ENCODE measurements at regions not wholly inside any gene's neighbourhood (a gene's known extent, or its start where the extent isn't known, plus 50 kb on each side); places are given as distances from the start of the nearest gene placed in this dataset.

DNA sequence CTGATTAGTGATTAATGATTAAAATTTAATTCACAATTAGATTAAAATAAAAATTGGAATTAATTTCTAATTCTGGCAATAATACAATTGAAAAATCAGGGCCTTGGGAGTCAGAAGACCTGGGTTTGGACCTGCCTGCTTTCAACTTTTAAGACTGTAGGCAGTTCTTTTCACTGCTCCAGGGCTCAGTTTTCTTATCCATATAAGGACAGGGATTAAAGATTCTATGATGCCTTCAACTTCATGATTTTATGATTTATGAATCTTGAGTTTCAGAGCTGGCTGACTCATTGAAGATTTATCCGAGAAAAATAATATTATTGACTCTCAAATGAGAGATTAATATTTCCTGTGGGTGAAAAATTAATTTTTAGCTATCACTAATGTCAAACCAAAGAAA is 208.6 kb upstream of the ANKH start:
- DNase-seq: no peak

DNA sequence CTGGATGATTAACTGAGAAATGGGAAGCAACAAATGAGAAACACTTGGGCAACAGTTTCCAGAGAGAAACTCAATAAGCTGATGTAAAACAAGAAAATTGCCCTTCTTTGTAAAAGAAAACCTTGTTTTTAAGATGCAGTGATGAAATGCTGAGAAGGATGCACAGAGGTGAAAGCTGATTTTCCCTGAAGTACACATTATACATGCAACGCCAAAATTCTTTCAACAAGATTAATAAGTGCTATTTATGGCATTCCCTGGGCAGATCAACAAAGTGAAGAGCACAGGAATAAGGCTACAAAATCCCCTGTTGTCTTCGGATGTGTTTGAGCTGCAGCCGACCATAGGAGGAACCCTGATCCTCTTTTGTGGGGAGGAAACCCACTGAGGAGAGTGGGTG is 208.0 kb upstream of the ANKH start:
- no peak for DNase-seq

DNA sequence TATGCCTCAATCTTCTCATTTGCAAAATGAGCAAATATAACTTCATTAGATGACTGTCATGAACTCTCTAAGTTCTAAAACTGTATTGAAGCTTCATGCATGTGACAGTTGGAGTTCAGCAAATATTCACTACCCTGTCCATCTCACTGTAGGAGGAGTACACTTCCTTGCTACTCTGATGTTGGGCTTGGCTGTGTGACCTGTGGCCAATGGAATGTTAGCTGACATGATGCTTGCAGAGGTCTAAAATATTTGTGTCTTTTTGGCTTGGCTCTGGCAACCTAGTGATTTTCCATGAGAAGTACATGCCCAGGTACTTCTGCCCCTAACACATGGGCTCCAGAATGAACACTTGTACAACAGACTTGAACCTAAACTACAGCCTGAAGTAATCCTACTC is 203.1 kb upstream of the ANKH start:
- DNase-seq: no peak

DNA sequence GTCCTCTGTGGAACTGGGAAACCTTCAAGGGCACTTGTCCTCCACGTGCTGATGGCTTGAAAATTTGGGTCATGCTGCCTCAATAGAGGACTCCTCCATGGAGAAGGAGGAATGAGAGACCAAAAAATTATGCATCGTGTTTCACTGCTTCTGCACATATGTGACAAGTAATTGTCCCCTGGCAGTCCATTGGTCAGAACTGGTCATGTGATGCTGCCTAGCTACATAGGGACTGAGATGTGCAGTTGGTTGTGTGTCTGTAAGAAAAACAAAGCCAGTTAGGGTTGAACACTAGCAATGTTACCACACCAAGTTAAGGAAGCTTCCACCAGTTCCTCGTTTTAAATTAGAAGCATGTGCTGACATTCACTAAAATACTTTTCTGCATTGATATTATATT is 201.9 kb upstream of the ANKH start:
- DNase-seq: no peak

DNA sequence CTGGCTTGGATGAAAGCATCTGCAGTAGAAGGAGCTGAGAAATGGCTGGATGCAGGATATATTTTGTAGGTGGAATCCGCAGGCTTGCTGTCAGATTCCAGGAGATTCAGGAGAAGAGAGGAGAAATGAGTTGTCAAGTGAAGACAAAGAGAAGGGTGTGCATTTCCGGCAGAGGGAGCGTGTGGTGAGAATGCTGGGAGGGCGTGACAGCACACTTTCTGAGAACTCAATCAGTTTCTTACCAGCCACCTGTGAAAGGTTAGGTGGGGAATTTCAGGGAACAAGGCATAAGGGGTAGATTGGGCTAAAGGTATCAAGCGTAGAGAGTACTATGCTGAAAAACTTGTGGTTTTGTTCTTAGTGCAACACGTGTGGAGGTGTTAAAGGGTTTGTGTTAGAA is 199.3 kb upstream of the ANKH start:
- DNase-seq: no peak

DNA sequence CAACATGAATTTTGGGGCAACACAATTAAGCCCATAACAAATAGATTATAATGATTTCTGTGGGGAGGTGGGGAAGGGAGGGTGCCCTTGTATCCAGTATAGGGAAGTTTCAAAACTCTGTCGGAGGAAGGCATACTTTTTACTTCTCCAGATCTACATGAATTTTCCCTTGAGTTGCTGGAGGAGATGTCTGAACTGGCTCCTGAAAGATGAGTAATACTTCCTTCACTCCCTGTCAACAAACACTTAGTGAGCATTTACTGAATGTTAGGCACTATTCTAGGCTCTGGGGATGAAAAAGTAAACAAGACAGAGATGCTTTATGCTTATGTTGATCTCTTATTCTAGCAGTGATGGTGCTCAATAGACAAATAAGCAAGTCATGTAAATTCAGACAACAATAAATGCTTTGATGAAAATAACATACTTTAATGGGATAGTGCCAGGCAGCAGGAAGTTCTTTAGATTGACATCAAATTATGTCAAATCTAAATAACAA is 197.9 kb upstream of the ANKH start:
- no peak for DNase-seq

DNA sequence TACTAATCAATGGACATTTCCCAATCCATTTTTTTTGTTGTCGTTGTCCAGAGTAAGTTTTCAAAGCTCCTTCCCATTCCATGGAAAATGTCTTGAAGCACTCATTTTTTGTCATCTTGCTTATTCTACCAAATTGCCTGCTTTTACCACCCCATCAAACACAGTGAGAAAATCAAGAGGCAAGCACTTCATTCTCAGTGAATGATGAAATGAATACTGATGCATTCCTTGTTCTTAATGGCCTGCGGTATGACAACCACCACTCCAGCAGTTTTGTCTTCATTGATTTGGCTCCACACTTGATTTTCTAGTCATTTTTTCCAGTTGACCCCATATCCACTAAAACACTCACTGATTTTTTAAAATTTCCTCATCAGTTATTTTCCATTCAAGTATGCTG is 193.5 kb upstream of the ANKH start:
- no peak for DNase-seq

DNA sequence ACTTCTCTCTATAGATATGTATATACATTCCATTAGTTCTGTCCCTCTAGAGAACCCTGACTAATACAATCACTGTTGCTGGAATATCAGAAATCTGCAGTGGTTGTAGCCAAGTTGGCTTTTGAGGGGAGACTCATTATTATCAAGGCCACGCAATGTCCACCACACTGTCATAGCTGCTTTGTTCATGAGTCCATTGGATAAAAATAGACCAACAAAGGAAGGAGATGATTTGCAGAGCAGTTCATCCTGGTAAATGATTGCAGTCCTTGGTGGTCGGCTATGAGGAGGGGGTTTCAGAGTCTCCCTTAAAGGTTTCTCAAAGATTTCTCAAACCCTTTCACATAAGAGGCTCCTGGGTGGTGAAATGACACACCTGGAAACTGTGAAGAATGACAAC is 192.8 kb upstream of the ANKH start:
- DNase-seq: no peak

DNA sequence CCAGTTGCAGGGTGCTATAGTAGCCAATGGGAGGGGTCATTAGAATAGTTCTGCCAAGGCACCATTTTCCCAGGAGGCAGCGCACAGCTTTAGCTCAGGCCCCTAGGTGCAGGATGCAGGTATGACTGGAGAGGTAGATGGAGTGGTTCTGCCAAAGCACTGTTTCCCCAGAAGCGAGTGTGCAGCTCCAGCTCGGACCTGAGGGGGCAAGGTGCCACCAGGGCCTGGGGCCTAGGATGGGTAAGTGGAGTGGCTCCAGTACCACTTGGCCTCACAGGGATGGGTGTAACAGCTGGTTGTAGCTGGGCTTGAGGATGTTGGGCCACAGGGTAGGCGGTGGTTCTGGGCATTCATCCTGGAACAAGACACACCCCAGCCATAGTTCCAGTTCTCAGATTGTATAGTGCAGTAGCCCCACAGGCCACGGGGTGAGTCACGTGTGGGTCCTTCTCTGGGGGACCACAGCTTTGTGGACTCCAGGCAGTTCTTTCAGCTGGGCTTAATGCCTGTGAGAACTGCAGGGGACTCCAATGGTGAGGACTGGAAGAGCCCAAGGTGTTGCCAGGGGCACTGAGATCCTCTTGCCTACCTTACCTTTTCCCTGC is 185.5 kb upstream of the ANKH start:
- no peak for DNase-seq

DNA sequence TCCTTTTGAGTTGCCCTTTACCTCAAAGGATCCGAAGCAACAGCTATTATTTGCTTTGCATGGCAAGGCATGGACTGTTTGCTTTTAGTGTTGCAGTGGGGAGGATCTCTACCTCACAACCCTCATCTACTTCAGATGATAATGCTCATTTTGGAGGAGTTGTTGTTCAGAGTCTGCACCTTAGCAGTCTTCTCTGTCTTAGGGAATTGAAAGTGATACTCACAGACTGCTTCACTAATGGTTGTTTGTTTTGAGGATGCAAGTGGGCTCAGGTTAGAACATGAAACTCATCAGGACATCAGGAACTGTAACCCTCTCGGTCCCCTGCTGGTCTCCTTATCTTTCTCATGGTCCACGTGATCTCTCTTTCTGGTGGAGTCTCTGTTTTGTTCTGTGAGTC is 172.9 kb upstream of the ANKH start:
- DNase-seq: no peak

DNA sequence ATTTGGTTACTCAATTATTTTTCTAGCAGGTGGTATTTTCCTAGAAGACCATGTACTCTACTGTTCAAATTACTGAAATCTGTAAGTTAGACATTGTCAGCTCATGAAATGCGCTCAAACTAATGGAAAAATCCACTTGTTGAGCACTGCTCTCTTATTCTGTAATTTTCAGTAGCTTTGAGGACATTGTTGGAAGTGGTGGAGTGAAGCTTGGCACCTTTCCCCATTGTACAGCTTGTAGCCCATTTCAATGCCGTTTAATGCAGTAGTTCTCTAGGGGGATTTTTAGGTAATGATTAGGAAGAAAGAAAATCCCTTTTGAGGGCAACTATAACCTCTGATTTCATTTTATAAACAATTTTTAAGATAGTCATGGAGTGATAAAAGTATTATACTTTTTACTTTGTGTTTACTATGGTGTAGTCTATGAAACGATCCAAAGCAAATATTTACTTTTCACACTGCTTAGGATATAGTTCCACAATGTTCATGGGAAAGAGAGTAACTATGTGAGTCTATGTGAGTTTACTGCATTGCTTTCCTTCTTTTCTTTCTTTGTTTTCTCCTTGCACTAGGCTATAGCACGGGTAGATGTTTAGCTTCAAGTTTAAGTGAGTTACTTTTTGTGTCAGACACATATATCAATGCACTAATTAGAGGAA is 165.8 kb upstream of the ANKH start:
- no peak for DNase-seq

DNA sequence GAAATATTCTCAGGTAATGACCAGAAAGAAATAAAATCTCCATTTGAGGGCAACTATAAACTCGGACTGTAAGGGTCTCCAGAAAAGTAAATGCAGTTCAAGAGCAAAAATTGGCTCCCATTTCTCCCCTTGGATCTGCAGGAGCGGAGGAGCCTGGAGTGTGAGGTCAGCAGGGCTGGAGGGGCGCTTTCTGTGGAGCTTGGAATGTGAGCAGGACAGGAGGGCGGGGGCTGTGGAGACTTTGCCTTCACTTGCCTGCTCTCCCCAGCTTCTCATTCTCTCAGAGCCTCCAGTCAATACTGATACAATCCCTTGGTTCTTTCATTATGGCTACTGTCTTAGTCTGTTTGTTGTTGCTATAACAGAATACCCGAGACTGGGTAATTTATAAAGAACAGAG is 162.8 kb upstream of the ANKH start:
- no peak for DNase-seq

DNA sequence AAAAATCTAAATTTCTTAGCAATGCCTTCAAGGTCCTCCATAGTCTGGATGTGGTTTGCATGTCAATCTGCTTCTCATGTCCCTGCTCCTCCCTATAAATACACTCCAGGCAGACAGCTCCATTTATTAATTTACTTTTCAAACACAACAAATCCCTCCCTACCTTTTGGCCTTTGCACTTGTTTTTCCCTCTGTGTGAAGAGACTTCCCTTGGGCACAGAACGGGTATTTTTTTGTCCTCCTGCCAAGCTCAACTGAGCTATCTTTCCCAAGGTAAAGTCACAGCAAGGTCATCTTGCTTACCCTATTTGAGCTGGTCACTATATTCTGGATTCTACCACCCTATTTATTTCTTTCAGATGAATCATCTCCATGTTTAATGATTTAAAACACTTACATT is 159.6 kb upstream of the ANKH start:
- DNase-seq: no peak

DNA sequence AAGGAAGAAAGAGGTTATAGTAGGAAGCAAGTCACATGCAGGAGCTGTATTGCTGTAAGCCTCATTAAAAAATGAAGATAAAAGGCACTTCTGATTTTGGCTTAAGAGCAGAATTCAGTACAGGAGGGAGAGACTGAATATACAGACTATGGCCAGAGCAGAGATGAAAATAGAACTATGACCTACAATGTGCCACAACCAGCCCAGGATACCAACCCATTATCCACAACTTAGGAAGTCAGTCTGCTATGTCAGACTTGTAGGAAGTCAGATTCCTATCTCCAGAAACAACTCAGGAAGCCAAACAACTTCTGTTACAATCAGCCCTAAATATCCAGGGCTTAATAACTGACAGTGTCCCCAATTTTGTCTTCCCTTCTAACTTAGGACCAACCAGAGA is 156.2 kb upstream of the ANKH start:
- no peak for DNase-seq

DNA sequence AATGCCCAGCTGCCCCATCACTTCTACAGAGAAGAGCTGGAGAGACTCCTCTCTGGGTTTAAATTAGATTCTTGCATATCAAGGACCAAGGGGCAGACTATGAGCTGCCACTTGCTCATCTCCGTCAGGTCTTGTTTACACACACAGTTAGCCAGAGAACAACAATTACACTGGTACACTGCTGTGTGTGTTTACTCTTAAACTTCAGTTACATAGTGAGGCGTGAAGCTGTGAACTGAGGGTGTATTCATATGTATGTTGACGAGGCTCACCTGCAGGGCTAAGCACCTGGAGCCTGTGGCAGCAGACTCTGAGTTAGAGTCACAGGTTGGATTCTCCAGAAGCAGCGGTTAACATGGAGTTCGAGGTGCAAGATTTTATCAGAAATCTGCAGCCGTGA is 155.4 kb upstream of the ANKH start:
- DNase-seq: no peak

DNA sequence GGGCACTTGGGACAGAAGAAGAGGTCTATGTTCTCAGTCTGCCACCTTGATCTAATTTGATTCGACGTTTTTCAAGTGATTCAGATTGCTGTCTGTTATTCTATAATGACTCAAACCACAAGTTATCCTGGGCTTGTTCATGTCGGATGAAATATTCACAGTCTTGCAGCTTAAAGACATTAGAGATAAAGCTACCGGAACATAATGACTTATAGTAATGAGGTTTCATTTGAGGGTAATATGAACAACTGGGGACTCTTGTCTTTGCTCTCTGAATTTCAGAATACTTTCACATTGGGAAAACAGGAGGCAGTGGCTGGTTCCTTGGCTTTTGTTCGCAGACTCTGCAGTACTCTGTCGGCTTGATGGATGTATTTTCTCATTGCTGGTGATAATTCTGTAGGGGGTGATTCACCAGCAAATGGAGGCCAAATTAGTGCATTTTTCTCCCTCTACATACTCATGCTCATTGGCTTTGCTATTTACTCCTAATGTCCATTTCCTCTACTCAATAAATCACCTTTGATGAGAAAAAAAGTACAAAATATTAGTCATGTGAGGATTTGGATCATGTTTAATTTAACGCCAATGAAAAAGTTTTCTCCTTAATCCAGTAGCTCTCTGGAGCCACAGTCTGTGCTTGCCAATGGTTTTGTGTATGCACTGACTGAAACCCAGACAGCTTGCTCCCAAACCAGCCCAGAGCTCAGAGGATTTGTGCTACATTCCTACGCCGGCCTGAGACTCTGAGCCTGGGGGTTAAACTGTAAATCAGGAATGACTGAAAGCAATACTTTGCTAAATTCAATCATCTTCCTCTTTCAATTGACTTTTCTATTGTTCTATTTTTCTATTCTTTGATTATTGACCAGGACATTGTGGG is 154.7 kb upstream of the ANKH start:
- no peak for DNase-seq

DNA sequence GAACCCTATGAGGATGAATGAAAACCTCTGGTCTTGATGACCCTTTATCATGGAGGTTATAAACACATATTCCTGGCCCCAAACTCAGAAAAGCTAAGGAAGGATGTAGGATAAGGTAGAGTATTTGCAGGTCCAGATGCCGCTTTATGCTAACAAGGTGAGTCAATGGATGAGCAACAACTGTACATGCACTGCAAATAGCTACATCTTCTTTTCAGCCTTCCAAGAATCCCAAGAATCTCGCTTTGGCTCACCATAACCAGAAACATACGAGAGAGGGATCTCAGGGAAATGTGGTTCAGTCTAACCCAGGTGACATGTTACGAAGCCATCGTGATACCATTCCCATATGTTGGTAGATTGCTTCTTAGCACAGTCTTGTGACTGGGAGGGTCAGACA is 152.3 kb upstream of the ANKH start:
- no peak for DNase-seq

DNA sequence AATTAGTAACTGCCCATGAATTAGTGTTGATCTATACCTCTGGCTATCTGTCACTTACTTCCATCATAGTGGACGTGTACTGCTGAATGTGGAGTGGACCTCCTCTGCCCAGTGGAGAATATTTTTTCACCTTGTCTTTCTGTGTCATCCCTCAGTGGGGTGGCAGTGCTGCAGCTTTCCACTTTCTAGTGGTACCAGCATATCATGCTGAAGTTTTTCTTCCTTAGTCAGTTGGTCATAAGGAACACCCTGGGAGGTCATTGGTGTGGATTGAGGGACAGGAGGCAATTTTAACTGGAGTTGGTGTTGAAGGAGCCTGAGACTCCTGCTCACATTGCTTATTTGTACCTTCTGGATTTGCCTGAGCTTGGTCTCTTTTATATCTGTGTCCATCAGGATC is 151.7 kb upstream of the ANKH start:
- DNase-seq: no peak

DNA sequence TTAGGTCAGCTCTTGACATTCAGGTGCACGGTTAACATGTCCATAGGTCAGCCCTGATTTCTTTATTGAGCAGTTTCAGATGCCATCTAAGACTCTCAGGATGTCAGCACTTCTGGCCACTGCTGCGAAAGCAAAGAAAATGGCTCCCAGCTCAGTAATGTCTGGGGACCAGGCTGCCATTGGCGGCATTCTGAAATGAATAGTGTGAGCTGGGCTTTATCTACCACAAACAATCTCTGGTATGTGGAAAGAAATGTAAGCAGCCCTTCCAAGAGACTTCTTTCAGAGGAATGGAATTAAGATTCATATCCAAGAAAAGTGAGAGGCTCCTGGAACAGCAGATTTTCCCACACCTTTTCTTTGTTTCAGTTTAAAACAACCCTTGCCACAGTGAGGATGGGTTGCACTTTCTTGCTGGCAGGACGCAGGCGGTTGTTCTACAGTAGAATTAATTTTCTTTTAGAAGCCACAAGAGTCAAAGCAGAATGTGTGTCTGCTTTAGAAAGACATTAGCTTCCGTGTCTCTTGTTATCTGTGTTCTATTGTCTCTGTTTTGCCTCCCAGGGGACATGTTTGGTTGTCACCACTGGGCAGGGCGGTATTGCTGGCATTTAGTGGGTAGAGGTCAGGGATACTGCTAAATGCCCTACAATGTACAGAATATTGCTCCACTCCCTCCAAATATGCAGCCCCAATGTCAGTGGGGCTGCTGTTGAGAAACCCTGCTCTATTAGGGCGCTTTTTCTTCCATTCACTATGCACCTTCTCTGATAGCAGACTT is 149.9 kb upstream of the ANKH start:
- DNase-seq: no peak

DNA sequence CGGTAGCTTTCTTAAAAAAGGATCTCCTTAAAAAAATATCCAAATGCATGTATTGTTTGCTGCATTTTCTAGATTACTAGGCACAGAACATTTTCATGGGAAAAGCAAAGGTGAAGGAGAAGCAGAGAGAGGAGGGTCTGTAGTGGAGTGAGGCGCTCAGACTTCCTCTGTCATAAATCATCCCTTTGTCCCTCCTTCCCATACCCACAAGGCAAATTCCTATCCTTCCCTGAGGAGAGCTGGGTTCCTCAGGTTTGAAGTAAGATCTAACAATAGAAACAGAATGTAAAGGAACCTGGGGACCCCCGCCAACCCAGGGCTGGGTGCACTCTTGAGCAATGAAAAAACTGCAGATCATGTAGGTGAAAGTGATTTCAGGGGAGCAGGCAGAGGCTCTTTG is 149.2 kb upstream of the ANKH start:
- no peak for DNase-seq

DNA sequence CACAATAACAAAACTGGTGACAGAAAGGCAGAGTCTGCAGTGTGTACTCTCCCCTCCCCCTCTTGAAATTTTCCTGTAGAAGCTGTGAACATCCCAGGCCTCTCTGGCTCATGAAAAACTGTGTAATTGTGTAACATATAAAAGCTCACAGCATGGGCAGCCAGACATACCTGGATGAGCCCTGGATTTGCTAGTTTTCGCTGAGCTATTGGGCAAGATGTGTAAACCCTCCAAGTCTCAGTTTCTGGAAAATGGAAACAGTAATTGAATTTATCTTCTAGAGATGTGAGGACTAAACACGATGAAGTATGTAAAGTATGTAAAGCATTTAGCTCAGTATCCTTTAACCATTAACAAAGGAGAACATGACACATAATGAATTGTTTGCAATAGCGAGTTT is 143.2 kb upstream of the ANKH start:
- no peak for DNase-seq

DNA sequence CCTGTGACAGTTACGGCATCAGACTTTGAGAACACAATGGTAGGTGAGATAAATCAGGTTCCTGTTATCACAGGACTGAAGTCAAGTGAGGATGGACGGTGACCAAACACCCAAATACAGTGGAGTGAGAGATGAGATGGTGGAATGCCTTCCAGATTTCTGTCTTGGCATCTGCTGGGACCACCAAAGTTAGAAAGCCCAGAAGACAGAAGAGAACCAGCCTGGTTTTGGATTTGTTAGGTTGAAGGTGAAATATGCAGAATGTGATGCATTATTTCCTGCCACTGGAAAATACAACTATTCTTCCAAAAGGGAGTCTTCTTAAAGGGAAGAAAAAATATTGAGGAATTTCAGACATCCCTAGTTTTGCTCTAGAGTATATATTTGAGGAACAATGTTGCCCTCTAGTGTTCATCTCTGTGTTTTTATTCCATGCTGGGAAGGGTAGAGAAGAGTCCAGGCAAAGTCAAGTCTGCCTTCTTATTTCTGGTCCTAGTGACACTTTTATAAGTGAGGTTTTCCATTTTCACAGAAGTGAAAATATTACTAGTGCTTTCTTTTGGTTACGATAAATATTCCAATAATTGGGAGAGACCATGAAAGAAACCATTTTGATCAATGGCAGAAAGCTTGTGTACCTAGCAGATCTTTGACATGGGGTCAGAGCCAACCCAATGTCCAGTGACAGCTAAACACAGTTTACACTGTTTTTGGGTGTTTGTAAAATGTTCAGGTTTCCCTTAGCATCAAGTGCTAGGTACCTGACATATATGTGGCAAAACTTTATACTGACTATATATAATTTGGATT is 142.3 kb upstream of the ANKH start:
- no peak for DNase-seq
